SK-N-SH (cell line): ENCODE measurements at regions not wholly inside any gene's neighbourhood (a gene's known extent, or its start where the extent isn't known, plus 50 kb on each side); places are given as distances from the start of the nearest gene placed in this dataset.

Source experiments
- EP300 ChIP-seq, 2 experiments: IDR thresholded peaks; 2 replicates each; pipeline versions ENCODE4 v1.4.0 to v1.6.1; 2012; ENCODE audit warnings: borderline replicate concordance in 1 of 2, low read depth in 1 of 2, low read length in 1 of 2
- GATA2 ChIP-seq: sonication (generic); formaldehyde crosslinking; IDR thresholded peaks from 2 replicates; pipeline ENCODE4 v1.5.0; 2020; ENCODE audit warnings: mild to moderate bottlenecking, missing genetic modification reagents
- MXI1 ChIP-seq: IDR thresholded peaks from 2 replicates; pipeline ENCODE4 v1.6.1; 2012; ENCODE audit warnings: mild to moderate bottlenecking, low read depth, low read length, improper control_type of control experiment
- SIN3A ChIP-seq: IDR thresholded peaks from 2 replicates; pipeline ENCODE4 v1.6.1; 2012; ENCODE audit warnings: low read depth, mild to moderate bottlenecking, low read length, moderate library complexity, borderline replicate concordance
- TEAD4 ChIP-seq: IDR thresholded peaks from 2 replicates; pipeline ENCODE4 v1.4.0; 2012; ENCODE audit warnings: mild to moderate bottlenecking, borderline replicate concordance; ENCODE audit not compliant: insufficient read depth
- TF ChIP-seq, protein P1 (sequence below): fragments of 200-600 bp; sonication (generic); IDR thresholded peaks from 2 replicates; pipeline ENCODE4 v1.6.1; 2017; ENCODE audit warnings: antibody characterized with exemption, mild to moderate bottlenecking, moderate library complexity
- TF ChIP-seq, protein P2 (sequence below): IDR thresholded peaks from 2 replicates; pipeline ENCODE4 v1.6.1; 2012; ENCODE audit warnings: mild to moderate bottlenecking, low read depth, low read length, moderate library complexity

DNA sequence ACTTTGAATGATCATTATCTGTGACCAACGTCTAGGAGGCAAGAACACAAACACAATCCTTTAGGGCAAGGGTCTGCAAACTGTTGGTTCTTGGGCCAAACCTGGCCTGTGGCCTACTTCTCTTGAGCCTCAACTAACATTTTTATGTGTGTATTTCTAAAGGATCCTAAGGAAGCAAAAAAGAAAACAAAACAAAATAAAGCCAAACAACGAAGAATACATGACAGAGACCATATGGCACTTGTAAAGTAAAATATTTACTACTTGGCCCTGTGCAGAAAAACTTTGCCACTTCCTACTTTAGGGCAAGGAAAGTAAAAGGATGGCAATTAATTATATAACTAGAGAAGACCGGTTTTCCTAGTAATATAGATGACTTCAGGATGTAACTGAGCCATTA, 1056.2 kb downstream of the EPHA7 start:
- TF ChIP-seq, protein P1, sequence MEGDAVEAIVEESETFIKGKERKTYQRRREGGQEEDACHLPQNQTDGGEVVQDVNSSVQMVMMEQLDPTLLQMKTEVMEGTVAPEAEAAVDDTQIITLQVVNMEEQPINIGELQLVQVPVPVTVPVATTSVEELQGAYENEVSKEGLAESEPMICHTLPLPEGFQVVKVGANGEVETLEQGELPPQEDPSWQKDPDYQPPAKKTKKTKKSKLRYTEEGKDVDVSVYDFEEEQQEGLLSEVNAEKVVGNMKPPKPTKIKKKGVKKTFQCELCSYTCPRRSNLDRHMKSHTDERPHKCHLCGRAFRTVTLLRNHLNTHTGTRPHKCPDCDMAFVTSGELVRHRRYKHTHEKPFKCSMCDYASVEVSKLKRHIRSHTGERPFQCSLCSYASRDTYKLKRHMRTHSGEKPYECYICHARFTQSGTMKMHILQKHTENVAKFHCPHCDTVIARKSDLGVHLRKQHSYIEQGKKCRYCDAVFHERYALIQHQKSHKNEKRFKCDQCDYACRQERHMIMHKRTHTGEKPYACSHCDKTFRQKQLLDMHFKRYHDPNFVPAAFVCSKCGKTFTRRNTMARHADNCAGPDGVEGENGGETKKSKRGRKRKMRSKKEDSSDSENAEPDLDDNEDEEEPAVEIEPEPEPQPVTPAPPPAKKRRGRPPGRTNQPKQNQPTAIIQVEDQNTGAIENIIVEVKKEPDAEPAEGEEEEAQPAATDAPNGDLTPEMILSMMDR = no peak
- TF ChIP-seq, protein P2, sequence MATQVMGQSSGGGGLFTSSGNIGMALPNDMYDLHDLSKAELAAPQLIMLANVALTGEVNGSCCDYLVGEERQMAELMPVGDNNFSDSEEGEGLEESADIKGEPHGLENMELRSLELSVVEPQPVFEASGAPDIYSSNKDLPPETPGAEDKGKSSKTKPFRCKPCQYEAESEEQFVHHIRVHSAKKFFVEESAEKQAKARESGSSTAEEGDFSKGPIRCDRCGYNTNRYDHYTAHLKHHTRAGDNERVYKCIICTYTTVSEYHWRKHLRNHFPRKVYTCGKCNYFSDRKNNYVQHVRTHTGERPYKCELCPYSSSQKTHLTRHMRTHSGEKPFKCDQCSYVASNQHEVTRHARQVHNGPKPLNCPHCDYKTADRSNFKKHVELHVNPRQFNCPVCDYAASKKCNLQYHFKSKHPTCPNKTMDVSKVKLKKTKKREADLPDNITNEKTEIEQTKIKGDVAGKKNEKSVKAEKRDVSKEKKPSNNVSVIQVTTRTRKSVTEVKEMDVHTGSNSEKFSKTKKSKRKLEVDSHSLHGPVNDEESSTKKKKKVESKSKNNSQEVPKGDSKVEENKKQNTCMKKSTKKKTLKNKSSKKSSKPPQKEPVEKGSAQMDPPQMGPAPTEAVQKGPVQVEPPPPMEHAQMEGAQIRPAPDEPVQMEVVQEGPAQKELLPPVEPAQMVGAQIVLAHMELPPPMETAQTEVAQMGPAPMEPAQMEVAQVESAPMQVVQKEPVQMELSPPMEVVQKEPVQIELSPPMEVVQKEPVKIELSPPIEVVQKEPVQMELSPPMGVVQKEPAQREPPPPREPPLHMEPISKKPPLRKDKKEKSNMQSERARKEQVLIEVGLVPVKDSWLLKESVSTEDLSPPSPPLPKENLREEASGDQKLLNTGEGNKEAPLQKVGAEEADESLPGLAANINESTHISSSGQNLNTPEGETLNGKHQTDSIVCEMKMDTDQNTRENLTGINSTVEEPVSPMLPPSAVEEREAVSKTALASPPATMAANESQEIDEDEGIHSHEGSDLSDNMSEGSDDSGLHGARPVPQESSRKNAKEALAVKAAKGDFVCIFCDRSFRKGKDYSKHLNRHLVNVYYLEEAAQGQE = no peak
- TF ChIP-seq TEAD4 (no peak), GATA2 (no peak), MXI1 (no peak), SIN3A (no peak), EP300 (IDR thresholded peaks at IDR 0.05; ENCODE audit: borderline replicate concordance in 1 of 2, low read depth in 1 of 2, low read length in 1 of 2) (no peak)
